Ishikawa (cell line): ENCODE measurements at regions not wholly inside any gene's neighbourhood (a gene's known extent, or its start where the extent isn't known, plus 50 kb on each side); places are given as distances from the start of the nearest gene placed in this dataset.

ENCODE experiments used
- CEBPB ChIP-seq: IDR thresholded peaks from 2 replicates; pipeline ENCODE4 v1.6.1; 2012
- CREB1 ChIP-seq: IDR thresholded peaks from 2 replicates; pipeline ENCODE4 v1.6.1; 2012; ENCODE audit warnings: low read depth
- EGR1 ChIP-seq: IDR thresholded peaks from 2 replicates; pipeline ENCODE4 v1.6.1; 2012
- EP300 ChIP-seq: IDR thresholded peaks from 2 replicates; pipeline ENCODE4 v1.6.1; 2012; ENCODE audit warnings: borderline replicate concordance
- FOXM1 ChIP-seq: IDR thresholded peaks from 2 replicates; pipeline ENCODE4 v1.6.1; 2012; ENCODE audit warnings: low read depth, borderline replicate concordance
- NFIC ChIP-seq: IDR thresholded peaks from 2 replicates; pipeline ENCODE4 v1.6.1; 2012
- RAD21 ChIP-seq: IDR thresholded peaks from 2 replicates; pipeline ENCODE4 v1.6.1; 2012; ENCODE audit warnings: low read depth
- TAF1 ChIP-seq: IDR thresholded peaks from 2 replicates; pipeline ENCODE4 v1.6.1; 2012; ENCODE audit warnings: low read depth, mild to moderate bottlenecking
- TCF12 ChIP-seq: IDR thresholded peaks from 2 replicates; pipeline ENCODE4 v1.6.1; 2012; ENCODE audit warnings: low read depth
- TEAD4 ChIP-seq: IDR thresholded peaks from 2 replicates; pipeline ENCODE4 v1.6.1; 2012
- YY1 ChIP-seq: IDR thresholded peaks from 2 replicates; pipeline ENCODE4 v1.6.1; 2012; ENCODE audit warnings: low read depth
- ZBTB7A ChIP-seq: IDR thresholded peaks from 2 replicates; pipeline ENCODE4 v1.6.1; 2012; ENCODE audit warnings: low read depth
- TF ChIP-seq, protein P1 (sequence below): IDR thresholded peaks from 2 replicates; pipeline ENCODE4 v1.6.1; 2012; ENCODE audit warnings: low read depth, mild to moderate bottlenecking
- TF ChIP-seq, protein P2 (sequence below): IDR thresholded peaks from 2 replicates; pipeline ENCODE4 v1.6.1; 2012
- TF ChIP-seq, protein P3 (sequence below): IDR thresholded peaks from 2 replicates; pipeline ENCODE4 v1.6.1; 2012

- TF ChIP-seq RAD21 (no peak), TEAD4 (no peak), YY1 (no peak), FOXM1 (no peak), TCF12 (no peak)
- TF ChIP-seq, protein P1, sequence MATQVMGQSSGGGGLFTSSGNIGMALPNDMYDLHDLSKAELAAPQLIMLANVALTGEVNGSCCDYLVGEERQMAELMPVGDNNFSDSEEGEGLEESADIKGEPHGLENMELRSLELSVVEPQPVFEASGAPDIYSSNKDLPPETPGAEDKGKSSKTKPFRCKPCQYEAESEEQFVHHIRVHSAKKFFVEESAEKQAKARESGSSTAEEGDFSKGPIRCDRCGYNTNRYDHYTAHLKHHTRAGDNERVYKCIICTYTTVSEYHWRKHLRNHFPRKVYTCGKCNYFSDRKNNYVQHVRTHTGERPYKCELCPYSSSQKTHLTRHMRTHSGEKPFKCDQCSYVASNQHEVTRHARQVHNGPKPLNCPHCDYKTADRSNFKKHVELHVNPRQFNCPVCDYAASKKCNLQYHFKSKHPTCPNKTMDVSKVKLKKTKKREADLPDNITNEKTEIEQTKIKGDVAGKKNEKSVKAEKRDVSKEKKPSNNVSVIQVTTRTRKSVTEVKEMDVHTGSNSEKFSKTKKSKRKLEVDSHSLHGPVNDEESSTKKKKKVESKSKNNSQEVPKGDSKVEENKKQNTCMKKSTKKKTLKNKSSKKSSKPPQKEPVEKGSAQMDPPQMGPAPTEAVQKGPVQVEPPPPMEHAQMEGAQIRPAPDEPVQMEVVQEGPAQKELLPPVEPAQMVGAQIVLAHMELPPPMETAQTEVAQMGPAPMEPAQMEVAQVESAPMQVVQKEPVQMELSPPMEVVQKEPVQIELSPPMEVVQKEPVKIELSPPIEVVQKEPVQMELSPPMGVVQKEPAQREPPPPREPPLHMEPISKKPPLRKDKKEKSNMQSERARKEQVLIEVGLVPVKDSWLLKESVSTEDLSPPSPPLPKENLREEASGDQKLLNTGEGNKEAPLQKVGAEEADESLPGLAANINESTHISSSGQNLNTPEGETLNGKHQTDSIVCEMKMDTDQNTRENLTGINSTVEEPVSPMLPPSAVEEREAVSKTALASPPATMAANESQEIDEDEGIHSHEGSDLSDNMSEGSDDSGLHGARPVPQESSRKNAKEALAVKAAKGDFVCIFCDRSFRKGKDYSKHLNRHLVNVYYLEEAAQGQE: no peak
- TF ChIP-seq, protein P2, sequence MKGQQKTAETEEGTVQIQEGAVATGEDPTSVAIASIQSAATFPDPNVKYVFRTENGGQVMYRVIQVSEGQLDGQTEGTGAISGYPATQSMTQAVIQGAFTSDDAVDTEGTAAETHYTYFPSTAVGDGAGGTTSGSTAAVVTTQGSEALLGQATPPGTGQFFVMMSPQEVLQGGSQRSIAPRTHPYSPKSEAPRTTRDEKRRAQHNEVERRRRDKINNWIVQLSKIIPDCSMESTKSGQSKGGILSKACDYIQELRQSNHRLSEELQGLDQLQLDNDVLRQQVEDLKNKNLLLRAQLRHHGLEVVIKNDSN: no peak
- TF ChIP-seq, protein P3, sequence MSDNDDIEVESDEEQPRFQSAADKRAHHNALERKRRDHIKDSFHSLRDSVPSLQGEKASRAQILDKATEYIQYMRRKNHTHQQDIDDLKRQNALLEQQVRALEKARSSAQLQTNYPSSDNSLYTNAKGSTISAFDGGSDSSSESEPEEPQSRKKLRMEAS: no peak
These were observed 647.6 kb downstream of the LMO4 start for GRCh38 chr1:87976316-87976715.

GRCh38 chr1:87977145-87977544 is 648.5 kb downstream of the LMO4 start:
- TF ChIP-seq TEAD4: no peak
- TF ChIP-seq RAD21: no peak
- TF ChIP-seq FOXM1: no peak
- TF ChIP-seq EGR1: no peak
- TF ChIP-seq, protein P3: no peak
- no peak for TF ChIP-seq ZBTB7A
- TF ChIP-seq, protein P2: no peak
- no peak for TF ChIP-seq EP300
- TF ChIP-seq TCF12: no peak
- no peak for TF ChIP-seq YY1
- no peak for TF ChIP-seq NFIC
- no peak for TF ChIP-seq CEBPB
- TF ChIP-seq TAF1: no peak
- TF ChIP-seq, protein P1: no peak

DNA sequence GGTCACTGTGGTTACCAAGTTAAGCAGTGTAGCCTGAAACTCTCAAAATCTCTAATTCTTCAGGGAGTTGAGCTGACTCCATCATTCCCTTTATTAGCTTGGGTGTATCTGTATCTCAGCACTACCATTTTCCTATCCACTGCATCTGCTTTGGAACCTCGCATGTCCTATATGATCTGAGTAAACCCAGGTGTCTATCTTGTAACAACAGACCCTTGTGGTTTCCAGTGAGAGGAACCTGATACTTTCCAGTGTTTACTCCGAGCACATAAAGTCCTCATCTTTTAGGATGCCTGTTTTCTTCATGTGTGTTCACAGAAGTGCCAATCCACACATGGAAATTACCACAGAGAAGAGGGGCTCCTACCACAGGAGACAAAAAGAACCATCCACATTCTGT is 650.4 kb downstream of the LMO4 start:
- TF ChIP-seq, protein P1: no peak

- TF ChIP-seq TCF12: no peak
- TF ChIP-seq NFIC: no peak
- no peak for TF ChIP-seq CREB1
- no peak for TF ChIP-seq CEBPB
- no peak for TF ChIP-seq RAD21
- TF ChIP-seq, protein P2: no peak
- no peak for TF ChIP-seq EGR1
- TF ChIP-seq, protein P1: no peak
- TF ChIP-seq, protein P3: no peak
These were observed 651.8 kb downstream of the LMO4 start for GRCh38 chr1:87980494-87980893.
